IMR-90 (cell line): ENCODE measurements at regions not wholly inside any gene's neighbourhood (a gene's known extent, or its start where the extent isn't known, plus 50 kb on each side); places are given as distances from the start of the nearest gene placed in this dataset.

Source experiments
- ATAC-seq: fragments of 200-7000 bp; cut with Tn5 transposase; 2 replicates; pipeline ENCODE4 v1.9.1; 2020; ENCODE audit warnings: low read depth, mild to moderate bottlenecking, moderate library complexity
- BruUV-seq: library from RNA; stranded (reverse); fragments of 400-500 nt; replicated peaks from 2 replicates; lab custom pipeline; 2021; lab: Mats Ljungman, UMichigan
- CTCF ChIA-PET: fragments of 300-600 bp; formaldehyde crosslinking; extraction: SDS; loops from one replicate; lab custom pipeline; 2021; ENCODE audit warnings: antibody characterized with exemption; lab: Yijun Ruan, JAX
- POLR2A ChIA-PET: fragments of 300-600 bp; sonication (Branson Sonifier 250); formaldehyde crosslinking; loops from one replicate; lab custom pipeline; 2022; ENCODE audit warnings: antibody characterized with exemption; ENCODE audit not compliant: unreplicated experiment; lab: Charles Lee
- DNase-seq: peaks from one replicate; pipeline ENCODE4 v3.0.0; 2013
- H2AFZ ChIP-seq: replicated peaks from 2 replicates; pipeline ENCODE3; 2013; ENCODE audit warnings: low read length, mild to moderate bottlenecking; ENCODE audit not compliant: poor library complexity
- H2AK5ac ChIP-seq: 2 replicates; pipeline ENCODE4 v1.6.1; 2013; ENCODE audit warnings: low read depth, low read length, inconsistent platforms
- H2AK9ac ChIP-seq: replicated peaks from 2 replicates; pipeline ENCODE3; 2013; ENCODE audit warnings: mild to moderate bottlenecking, low read depth, low read length, moderate library complexity; ENCODE audit not compliant: poor library complexity
- H2BK120ac ChIP-seq: 2 replicates; pipeline ENCODE4 v1.6.1; 2013; ENCODE audit warnings: low read depth, low read length, inconsistent platforms
- H2BK15ac ChIP-seq: 3 replicates; pipeline ENCODE4 v1.6.1; 2013; ENCODE audit warnings: low read depth, low read length, inconsistent platforms
- H2BK20ac ChIP-seq: 2 replicates; pipeline ENCODE4 v1.6.1; 2013; ENCODE audit warnings: low read depth, mild to moderate bottlenecking, inconsistent platforms, low read length, moderate library complexity
- H2BK5ac ChIP-seq: 2 replicates; pipeline ENCODE4 v1.6.1; 2013; ENCODE audit warnings: mild to moderate bottlenecking, low read depth, low read length, inconsistent platforms; ENCODE audit not compliant: poor library complexity, severe bottlenecking
- H3K14ac ChIP-seq: replicated peaks from 2 replicates; pipeline ENCODE4 v1.6.1; 2013; ENCODE audit warnings: low read depth, low read length, inconsistent platforms
- H3K18ac ChIP-seq: 2 replicates; pipeline ENCODE4 v1.6.1; 2013; ENCODE audit warnings: low read depth, low read length, control low read depth
- H3K23ac ChIP-seq: 2 replicates; pipeline ENCODE4 v1.6.1; 2013; ENCODE audit warnings: low read depth, low read length, inconsistent platforms
- H3K27ac ChIP-seq: 2 replicates; pipeline ENCODE4 v1.5.1; 2013; ENCODE audit warnings: mild to moderate bottlenecking, control low read depth, low read length; ENCODE audit not compliant: insufficient read depth
- H3K27me3 ChIP-seq: 2 replicates; pipeline ENCODE4 v1.6.1; 2013; ENCODE audit warnings: low read length; ENCODE audit not compliant: control insufficient read depth, insufficient read depth
- H3K36me3 ChIP-seq: 2 replicates; pipeline ENCODE4 v1.6.1; 2013; ENCODE audit warnings: low read length, mixed read lengths; ENCODE audit not compliant: control insufficient read depth, insufficient read depth
- H3K4ac ChIP-seq: 2 replicates; pipeline ENCODE4 v1.6.1; 2013; ENCODE audit warnings: low read depth, low read length, inconsistent platforms
- H3K4me1 ChIP-seq: 2 replicates; pipeline ENCODE4 v1.6.1; 2013; ENCODE audit warnings: low read length, mixed read lengths; ENCODE audit not compliant: control insufficient read depth, insufficient read depth
- H3K4me2 ChIP-seq: 2 replicates; pipeline ENCODE4 v1.6.1; 2013; ENCODE audit warnings: low read depth, mild to moderate bottlenecking, control low read depth, low read length, moderate library complexity
- H3K4me3 ChIP-seq: 2 replicates; pipeline ENCODE4 v1.5.1; 2013; ENCODE audit warnings: low read depth, mild to moderate bottlenecking, control low read depth, low read length, moderate library complexity; ENCODE audit not compliant: insufficient read depth
- H3K56ac ChIP-seq: 2 replicates; pipeline ENCODE4 v1.6.1; 2013; ENCODE audit warnings: low read length, inconsistent platforms; ENCODE audit not compliant: insufficient read depth; ENCODE audit errors: extremely low read depth
- H3K79me1 ChIP-seq, 2 experiments: 2 replicates each; pipeline ENCODE4 v1.6.1; 2013; ENCODE audit warnings: low read length in 2 of 2, inconsistent platforms in 1 of 2, low read depth in 1 of 2
- H3K9ac ChIP-seq: 2 replicates; pipeline ENCODE4 v1.6.1; 2013; ENCODE audit warnings: low read depth, low read length, control low read depth
- H3K9me1 ChIP-seq: 2 replicates; pipeline ENCODE4 v1.6.1; 2013; ENCODE audit warnings: low read length, inconsistent platforms; ENCODE audit not compliant: insufficient read depth
- H3K9me3 ChIP-seq: 2 replicates; pipeline ENCODE4 v1.6.1; 2013; ENCODE audit warnings: low read length; ENCODE audit not compliant: control insufficient read depth, insufficient read depth
- H4K20me1 ChIP-seq: 2 replicates; pipeline ENCODE4 v1.6.1; 2013; ENCODE audit warnings: low read length, inconsistent platforms; ENCODE audit not compliant: insufficient read depth
- H4K5ac ChIP-seq: 2 replicates; pipeline ENCODE4 v1.6.1; 2013; ENCODE audit warnings: mild to moderate bottlenecking, low read depth, low read length, control low read depth
- H4K8ac ChIP-seq, 2 experiments: 2 replicates each; pipeline ENCODE4 v1.6.1; 2013; ENCODE audit warnings: low read depth in 2 of 2, low read length in 2 of 2, control low read depth in 1 of 2, inconsistent platforms in 1 of 2
- H4K91ac ChIP-seq: 2 replicates; pipeline ENCODE4 v1.6.1; 2013; ENCODE audit warnings: low read depth, low read length, inconsistent platforms; ENCODE audit not compliant: insufficient read depth
- BHLHE40 ChIP-seq: fragments of 150-350 bp; IDR thresholded peaks from 2 replicates; pipeline ENCODE4 v1.6.1; 2016; ENCODE audit warnings: mild to moderate bottlenecking, low read depth, low read length
- CEBPB ChIP-seq: IDR thresholded peaks from 2 replicates; pipeline ENCODE4 v1.6.1; 2012; ENCODE audit warnings: low read depth, low read length, improper control_type of control experiment
- CHD1 ChIP-seq: IDR thresholded peaks from 2 replicates; pipeline ENCODE4 v1.6.1; 2012; ENCODE audit warnings: low read depth, low read length, improper control_type of control experiment
- CTCF ChIP-seq: conservative IDR thresholded peaks from 2 replicates; pipeline ENCODE4 v1.5.1; 2012; ENCODE audit warnings: mild to moderate bottlenecking, low read depth, low read length, improper control_type of control experiment
- FOS ChIP-seq: fragments of 150-350 bp; IDR thresholded peaks from 2 replicates; pipeline ENCODE4 v1.6.1; 2016; ENCODE audit warnings: low read depth, low read length
- MAFK ChIP-seq: IDR thresholded peaks from 2 replicates; pipeline ENCODE4 v1.6.1; 2012; ENCODE audit warnings: low read depth, low read length, improper control_type of control experiment
- MAZ ChIP-seq: IDR thresholded peaks from 2 replicates; pipeline ENCODE4 v1.6.1; 2012; ENCODE audit warnings: low read depth, mild to moderate bottlenecking, low read length, improper control_type of control experiment, moderate library complexity, borderline replicate concordance
- MXI1 ChIP-seq: IDR thresholded peaks from 2 replicates; pipeline ENCODE4 v1.6.1; 2012; ENCODE audit warnings: low read depth, mild to moderate bottlenecking, low read length, moderate library complexity, borderline replicate concordance
- NFE2L2 ChIP-seq: fragments of 150-350 bp; IDR thresholded peaks from 2 replicates; pipeline ENCODE4 v1.6.1; 2016; ENCODE audit warnings: low read depth, mild to moderate bottlenecking, low read length
- POLR2A ChIP-seq: IDR thresholded peaks from 2 replicates; pipeline ENCODE4 v1.6.1; 2012; ENCODE audit warnings: mild to moderate bottlenecking, low read depth, low read length
- RAD21 ChIP-seq: IDR thresholded peaks from 2 replicates; pipeline ENCODE4 v1.6.1; 2012; ENCODE audit warnings: low read length, improper control_type of control experiment
- RCOR1 ChIP-seq: IDR thresholded peaks from 2 replicates; pipeline ENCODE4 v1.6.1; 2012; ENCODE audit warnings: mild to moderate bottlenecking, low read length, improper control_type of control experiment; ENCODE audit not compliant: insufficient replicate concordance
- RFX5 ChIP-seq: IDR thresholded peaks from 2 replicates; pipeline ENCODE4 v1.8.0; 2012; ENCODE audit warnings: low read depth, mild to moderate bottlenecking, low read length, moderate library complexity
- WGBS, 2 experiments: methylation state at CpG; one replicate each; pipeline versions ENCODE4 v1.1.5 to v1.1.7; 2013; ENCODE audit warnings: missing lambda C conversion rate in 2 of 2; ENCODE audit not compliant: insufficient read length in 1 of 2; ENCODE audit errors: extremely low coverage in 2 of 2; 5-methylcytosine and 5-hydroxymethylcytosine counted together
- dilution Hi-C: fragments of 300-500 bp; cut with HindIII; formaldehyde crosslinking; loops from one replicate; pipeline ENCODE4 v1.14.3; 2018; ENCODE audit warnings: low sequenced_read_pairs; ENCODE audit not compliant: unreplicated experiment
- in situ Hi-C: fragments of 300-500 bp; cut with MboI; formaldehyde crosslinking; loops from 3 replicates; pipeline ENCODE4 v1.14.3; 2019; ENCODE audit warnings: low sequenced_read_pairs, inconsistent platforms, mixed read lengths
- intact Hi-C: fragments of 100-400 bp; cut with micrococcal nuclease; formaldehyde crosslinking; loops from 2 replicates; pipeline ENCODE4 v1.10.0; 2022
- TF ChIP-seq, protein P1 (sequence below): fragments of 150-350 bp; IDR thresholded peaks from 2 replicates; pipeline ENCODE4 v1.6.1; 2017; ENCODE audit warnings: mild to moderate bottlenecking, antibody characterized with exemption, low read length, low read depth
- TF ChIP-seq, protein P2 (sequence below): fragments of 150-350 bp; IDR thresholded peaks from 2 replicates; pipeline ENCODE4 v1.6.1; 2016; ENCODE audit warnings: low read depth, mild to moderate bottlenecking, low read length, moderate library complexity, borderline replicate concordance

DNA sequence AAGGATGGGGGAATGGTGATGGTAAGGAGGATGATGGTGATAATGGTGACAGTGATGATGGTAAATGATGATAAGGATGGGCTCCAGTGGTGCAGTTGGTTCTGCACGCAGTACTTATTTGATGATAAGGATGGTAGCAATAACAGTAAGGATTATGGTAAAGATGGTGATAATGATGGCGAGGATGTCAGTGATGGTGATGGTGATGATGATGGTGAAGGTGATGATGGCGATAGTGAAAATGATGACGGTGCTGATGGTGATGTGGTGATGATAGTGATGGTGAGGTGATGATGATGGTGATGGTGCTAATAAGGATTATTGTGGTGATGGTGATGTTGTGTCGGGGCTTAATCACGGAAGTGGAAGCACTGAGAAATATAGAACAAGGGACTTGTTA is 103.7 kb downstream of the C16orf95 start:
- Histone ChIP-seq H3K56ac (no peak overlapping the region), H2AK9ac (peak overlapping the region; percentile 5), H2BK15ac (no peak overlapping the region), H4K91ac (no peak overlapping the region), H2BK5ac (no peak overlapping the region), H3K4me1 (peaks cover 9% of the 10 kb centered on the region), H3K4ac (peak overlapping the region; percentile 0; the same call in 1 of the 2 replicates), H2BK120ac (no peak overlapping the region), H3K14ac (no peak overlapping the region), H3K4me3 (no peak overlapping the region), H3K18ac (no peak overlapping the region), H2AK5ac (no peak overlapping the region), H3K36me3 (no peaks in the 10 kb centered on the region), H4K8ac (no peak overlapping the region), H3K27ac (no peak overlapping the region), H3K27me3 (peaks cover 13% of the 10 kb centered on the region; the same call in 1 of the 2 replicates), H4K5ac (no peak overlapping the region), H3K9ac (no peak overlapping the region), H3K9me1 (peaks cover 3% of the 10 kb centered on the region; the same call in 1 of the 2 replicates), H3K23ac (no peak overlapping the region), H3K79me1 (no peaks in the 10 kb centered on the region), H4K20me1 (no peaks in the 10 kb centered on the region), H2BK20ac (no peak overlapping the region), H3K4me2 (no peak overlapping the region), H2AFZ (no peak overlapping the region), H3K9me3 (no peaks in the 10 kb centered on the region; the same call in 1 of the 2 replicates)
- dilution Hi-C loops, result no loop called here
- POLR2A ChIA-PET, result no interaction called here
- no TSS peak for BruUV-seq
- 91% methylated on average over 6 of the region's 6 CpGs; no CpG with 5 or more reads in 1 of the 2 experiments for WGBS, 2 experiments
- CTCF ChIA-PET, result interaction anchor here (0.6 to 0.8 kb wide), 2 partner anchors 10 to 74 kb away, joined by 3 to 4 read pairs; no protein-coding TSS in a partner anchor
- ATAC-seq, result no peak
- DNase-seq, result no peak
- in situ Hi-C loops, result no loop called here
- intact Hi-C loops, result no loop called here
- TF ChIP-seq, protein P1, sequence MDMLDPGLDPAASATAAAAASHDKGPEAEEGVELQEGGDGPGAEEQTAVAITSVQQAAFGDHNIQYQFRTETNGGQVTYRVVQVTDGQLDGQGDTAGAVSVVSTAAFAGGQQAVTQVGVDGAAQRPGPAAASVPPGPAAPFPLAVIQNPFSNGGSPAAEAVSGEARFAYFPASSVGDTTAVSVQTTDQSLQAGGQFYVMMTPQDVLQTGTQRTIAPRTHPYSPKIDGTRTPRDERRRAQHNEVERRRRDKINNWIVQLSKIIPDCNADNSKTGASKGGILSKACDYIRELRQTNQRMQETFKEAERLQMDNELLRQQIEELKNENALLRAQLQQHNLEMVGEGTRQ, result no peak
- TF ChIP-seq CHD1 (no peak), MXI1 (no peak), NFE2L2 (no peak), RFX5 (no peak), FOS (no peak), RAD21 (no peak), BHLHE40 (no peak), MAFK (no peak), POLR2A (no peak), CTCF (no peak), CEBPB (no peak), MAZ (no peak), RCOR1 (no peak)
- TF ChIP-seq, protein P2, sequence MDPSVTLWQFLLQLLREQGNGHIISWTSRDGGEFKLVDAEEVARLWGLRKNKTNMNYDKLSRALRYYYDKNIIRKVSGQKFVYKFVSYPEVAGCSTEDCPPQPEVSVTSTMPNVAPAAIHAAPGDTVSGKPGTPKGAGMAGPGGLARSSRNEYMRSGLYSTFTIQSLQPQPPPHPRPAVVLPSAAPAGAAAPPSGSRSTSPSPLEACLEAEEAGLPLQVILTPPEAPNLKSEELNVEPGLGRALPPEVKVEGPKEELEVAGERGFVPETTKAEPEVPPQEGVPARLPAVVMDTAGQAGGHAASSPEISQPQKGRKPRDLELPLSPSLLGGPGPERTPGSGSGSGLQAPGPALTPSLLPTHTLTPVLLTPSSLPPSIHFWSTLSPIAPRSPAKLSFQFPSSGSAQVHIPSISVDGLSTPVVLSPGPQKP, result no peak
